ENCODE measurements at regions not wholly inside any gene's neighbourhood (a gene's known extent, or its start where the extent isn't known, plus 50 kb on each side); places are given as distances from the start of the nearest gene placed in this dataset.

DNA sequence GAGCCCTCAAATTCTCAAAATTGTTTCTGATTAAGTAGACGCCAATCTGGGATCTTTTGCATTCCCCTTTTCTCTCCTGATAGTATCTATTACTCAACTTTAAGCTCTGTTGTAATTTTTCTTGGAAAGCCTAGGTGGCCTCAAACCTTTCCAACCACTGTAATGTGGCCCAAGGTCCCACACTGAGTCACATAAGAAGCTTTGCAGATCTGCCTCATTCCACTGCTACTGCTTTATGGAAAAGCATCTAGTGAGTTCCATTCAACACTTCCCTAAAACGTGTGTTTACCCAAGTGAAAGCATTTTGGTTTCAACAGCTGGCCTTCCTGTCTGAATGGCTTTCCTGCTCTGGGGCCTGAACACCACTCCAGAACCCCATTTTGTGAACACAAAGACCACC lies 493.6 kb upstream of the SPHKAP start:
- H3K27me3 Mint-ChIP-seq: no peaks in the 10 kb centered on the region

DNA sequence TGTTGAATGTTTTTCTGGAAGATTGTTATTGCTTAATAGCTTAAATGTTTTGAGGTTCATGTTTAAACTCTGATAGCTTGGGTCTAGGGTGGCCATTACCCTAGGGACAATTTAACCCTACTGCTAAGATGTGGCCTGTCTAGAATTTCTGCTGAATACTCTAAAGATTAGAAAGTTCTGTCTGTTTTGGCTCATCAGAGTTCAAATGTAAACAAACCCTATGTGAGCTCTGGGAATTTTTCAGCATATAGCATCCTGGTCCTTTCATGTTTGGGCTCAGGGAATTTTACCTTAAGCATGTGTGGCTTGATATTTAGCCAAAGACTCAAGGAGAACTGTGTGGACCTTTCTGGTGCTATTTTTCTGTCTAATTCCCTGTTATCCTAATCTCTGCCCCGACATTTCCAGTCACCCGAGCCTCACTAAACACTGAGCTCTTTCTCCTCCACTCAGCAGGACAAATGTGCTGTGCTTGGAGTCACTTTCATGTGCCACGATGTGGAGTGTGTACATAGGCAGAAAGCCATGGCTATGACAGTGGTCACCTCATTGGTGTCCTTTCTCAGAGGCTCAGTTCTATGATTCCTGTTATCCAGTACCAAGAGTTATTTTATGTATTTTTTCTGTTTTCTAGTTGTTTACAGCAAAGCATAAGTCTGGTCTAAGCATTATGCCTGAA lies 492.5 kb upstream of the SPHKAP start:
- H3K36me3 ChIP-seq (ENCODE audit: insufficient read depth, low read length): no peaks in the 10 kb centered on the region
- Mint-ChIP-seq H3K27me3 (no peaks in the 10 kb centered on the region), H3K9me3 (no peaks in the 10 kb centered on the region), H3K4me3 (no peak overlapping the region), H3K27ac (no peak overlapping the region), H3K36me3 (ENCODE audit: low read depth) (no peaks in the 10 kb centered on the region), H3K4me1 (ENCODE audit: low read depth) (no peaks in the 10 kb centered on the region)
- intact Hi-C loops (cut with DNase I, micrococcal nuclease): no loop called here
- TF ChIP-seq, protein P1, sequence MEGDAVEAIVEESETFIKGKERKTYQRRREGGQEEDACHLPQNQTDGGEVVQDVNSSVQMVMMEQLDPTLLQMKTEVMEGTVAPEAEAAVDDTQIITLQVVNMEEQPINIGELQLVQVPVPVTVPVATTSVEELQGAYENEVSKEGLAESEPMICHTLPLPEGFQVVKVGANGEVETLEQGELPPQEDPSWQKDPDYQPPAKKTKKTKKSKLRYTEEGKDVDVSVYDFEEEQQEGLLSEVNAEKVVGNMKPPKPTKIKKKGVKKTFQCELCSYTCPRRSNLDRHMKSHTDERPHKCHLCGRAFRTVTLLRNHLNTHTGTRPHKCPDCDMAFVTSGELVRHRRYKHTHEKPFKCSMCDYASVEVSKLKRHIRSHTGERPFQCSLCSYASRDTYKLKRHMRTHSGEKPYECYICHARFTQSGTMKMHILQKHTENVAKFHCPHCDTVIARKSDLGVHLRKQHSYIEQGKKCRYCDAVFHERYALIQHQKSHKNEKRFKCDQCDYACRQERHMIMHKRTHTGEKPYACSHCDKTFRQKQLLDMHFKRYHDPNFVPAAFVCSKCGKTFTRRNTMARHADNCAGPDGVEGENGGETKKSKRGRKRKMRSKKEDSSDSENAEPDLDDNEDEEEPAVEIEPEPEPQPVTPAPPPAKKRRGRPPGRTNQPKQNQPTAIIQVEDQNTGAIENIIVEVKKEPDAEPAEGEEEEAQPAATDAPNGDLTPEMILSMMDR (IDR thresholded peaks at IDR 0.05): no peak
- H3K27me3 ChIP-seq (ENCODE audit: control insufficient read depth in 1 of 2, insufficient read depth in 2 of 2, low read length in 2 of 2): no peaks in the 10 kb centered on the region
- ATAC-seq (ENCODE audit: poor library complexity) (no peak), DNase-seq (no peak)
- peaks cover 0 to 10% of the 10 kb centered on the region in 2 experiments for H3K9me3 ChIP-seq (ENCODE audit: control insufficient read depth in 1 of 2, insufficient read depth in 1 of 2, low read length in 2 of 2)
- H3K4me1 ChIP-seq (ENCODE audit: insufficient read depth, low read length): no peaks in the 10 kb centered on the region
- H3K4me3 ChIP-seq (ENCODE audit: low read length): no peak overlapping the region
- ChIA-PET POLR2A (no interaction called here), CTCF (no interaction called here)
- H3K27ac ChIP-seq (ENCODE audit: low read depth in 1 of 2, low read length in 2 of 2): no peak overlapping the region

More for the DNA sequence above, 493.6 kb upstream of the SPHKAP start:
- intact Hi-C loops (cut with DNase I, micrococcal nuclease): no loop called here
- ATAC-seq (ENCODE audit: poor library complexity): no peak
- TF ChIP-seq, protein P1 (IDR thresholded peaks at IDR 0.05): no peak
- no peaks in the 10 kb centered on the region for H3K9me3 Mint-ChIP-seq
- H3K4me3 Mint-ChIP-seq: no peak overlapping the region
- H3K27ac ChIP-seq (ENCODE audit: low read depth in 1 of 2, low read length in 2 of 2): no peak overlapping the region
- H3K27ac Mint-ChIP-seq: no peak overlapping the region
- DNase-seq: no peak
- no peaks in the 10 kb centered on the region for H3K36me3 Mint-ChIP-seq (ENCODE audit: low read depth)
- no peaks in the 10 kb centered on the region for H3K27me3 ChIP-seq (ENCODE audit: control insufficient read depth in 1 of 2, insufficient read depth in 2 of 2, low read length in 2 of 2)
- H3K4me3 ChIP-seq (ENCODE audit: low read length): no peak overlapping the region
- CTCF ChIA-PET: no interaction called here
- H3K9me3 ChIP-seq (ENCODE audit: control insufficient read depth in 1 of 2, insufficient read depth in 1 of 2, low read length in 2 of 2): peaks cover 0 to 10% of the 10 kb centered on the region in 2 experiments
- H3K36me3 ChIP-seq (ENCODE audit: insufficient read depth, low read length): no peaks in the 10 kb centered on the region
- H3K4me1 ChIP-seq (ENCODE audit: insufficient read depth, low read length): no peaks in the 10 kb centered on the region
- no peaks in the 10 kb centered on the region for H3K4me1 Mint-ChIP-seq (ENCODE audit: low read depth)
- POLR2A ChIA-PET: no interaction called here

DNA sequence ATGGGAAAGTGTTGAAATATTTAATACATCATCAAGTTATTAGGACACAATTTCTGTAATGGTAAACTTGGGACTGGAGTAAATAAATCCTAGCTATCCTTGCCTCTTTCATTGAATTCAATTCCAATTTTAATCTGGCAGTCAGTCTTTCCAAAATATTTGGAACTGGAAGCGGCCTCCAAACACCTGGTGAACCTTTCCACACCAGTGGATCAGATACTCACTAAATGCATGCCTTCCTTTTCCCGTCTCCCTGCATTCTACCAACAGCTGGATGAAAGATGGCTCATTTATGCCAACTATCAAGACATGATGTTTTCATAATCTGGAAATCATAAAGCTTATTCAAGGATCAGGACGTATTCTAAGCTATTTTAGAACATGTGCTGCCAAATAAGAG lies 488.2 kb upstream of the SPHKAP start:
- ChIA-PET CTCF (no interaction called here), POLR2A (no interaction called here)
- Mint-ChIP-seq H3K4me1 (ENCODE audit: low read depth) (no peaks in the 10 kb centered on the region), H3K36me3 (ENCODE audit: low read depth) (no peaks in the 10 kb centered on the region), H3K27ac (no peak overlapping the region), H3K27me3 (no peaks in the 10 kb centered on the region), H3K9me3 (peaks cover 2% of the 10 kb centered on the region), H3K4me3 (no peak overlapping the region)
- Histone ChIP-seq H3K27me3 (ENCODE audit: control insufficient read depth in 1 of 2, insufficient read depth in 2 of 2, low read length in 2 of 2) (no peaks in the 10 kb centered on the region), H3K4me1 (ENCODE audit: insufficient read depth, low read length) (no peaks in the 10 kb centered on the region), H3K27ac (ENCODE audit: low read depth in 1 of 2, low read length in 2 of 2) (no peak overlapping the region), H3K9me3 (ENCODE audit: control insufficient read depth in 1 of 2, insufficient read depth in 1 of 2, low read length in 2 of 2) (peaks cover 0 to 3% of the 10 kb centered on the region in 2 experiments), H3K36me3 (ENCODE audit: insufficient read depth, low read length) (no peaks in the 10 kb centered on the region), H3K4me3 (ENCODE audit: low read length) (no peak overlapping the region)
- DNase-seq: no peak
- ATAC-seq (ENCODE audit: poor library complexity): no peak
- intact Hi-C loops (cut with DNase I, micrococcal nuclease): no loop called here
- TF ChIP-seq, protein P1 (IDR thresholded peaks at IDR 0.05): no peak

Measured in CD4-positive, alpha-beta T cell (primary cell).